IPS-15b (cell line): ENCODE measurements at regions not wholly inside any gene's neighbourhood (a gene's known extent, or its start where the extent isn't known, plus 50 kb on each side); places are given as distances from the start of the nearest gene placed in this dataset.

Experiments used
- H3K27me3 ChIP-seq: one replicate; pipeline ENCODE4 v1.6.1; 2013; ENCODE audit warnings: low read length; ENCODE audit not compliant: control insufficient read depth, insufficient read depth
- H3K36me3 ChIP-seq: one replicate; pipeline ENCODE4 v1.6.1; 2013; ENCODE audit warnings: low read length; ENCODE audit not compliant: control insufficient read depth, insufficient read depth
- H3K4me1 ChIP-seq: one replicate; pipeline ENCODE4 v1.6.1; 2013; ENCODE audit warnings: mild to moderate bottlenecking, low read length; ENCODE audit not compliant: control insufficient read depth, insufficient read depth
- H3K4me3 ChIP-seq: one replicate; pipeline ENCODE4 v1.5.1; 2013; ENCODE audit warnings: low read depth, low read length
- H3K9ac ChIP-seq: one replicate; pipeline ENCODE4 v1.6.1; 2013; ENCODE audit warnings: low read depth, mild to moderate bottlenecking, low read length
- H3K9me3 ChIP-seq: one replicate; pipeline ENCODE4 v1.6.1; 2013; ENCODE audit warnings: mild to moderate bottlenecking, low read length; ENCODE audit not compliant: control insufficient read depth, insufficient read depth

- Histone ChIP-seq H3K9me3 (no peaks in the 10 kb centered on the region), H3K36me3 (no peaks in the 10 kb centered on the region), H3K4me1 (no peaks in the 10 kb centered on the region), H3K4me3 (no peak overlapping the region), H3K27me3 (no peaks in the 10 kb centered on the region), H3K9ac (no peak overlapping the region)
Observed at GRCh38 chr4:54386042-54386669, 157.1 kb downstream of the PDGFRA start.

GRCh38 chr4:54386693-54387092 lies 157.6 kb downstream of the PDGFRA start:
- no peaks in the 10 kb centered on the region for H3K36me3 ChIP-seq
- no peak overlapping the region for H3K9ac ChIP-seq
- H3K27me3 ChIP-seq, result no peaks in the 10 kb centered on the region
- no peak overlapping the region for H3K4me3 ChIP-seq
- no peaks in the 10 kb centered on the region for H3K4me1 ChIP-seq
- no peaks in the 10 kb centered on the region for H3K9me3 ChIP-seq

- H3K4me3 ChIP-seq, result no peak overlapping the region
- H3K4me1 ChIP-seq, result no peaks in the 10 kb centered on the region
- H3K36me3 ChIP-seq, result no peaks in the 10 kb centered on the region
- no peaks in the 10 kb centered on the region for H3K9me3 ChIP-seq
- H3K27me3 ChIP-seq, result no peaks in the 10 kb centered on the region
- no peak overlapping the region for H3K9ac ChIP-seq
Observed at GRCh38 chr4:54390670-54391069, 161.6 kb downstream of the PDGFRA start.

GRCh38 chr4:54391104-54391503 lies 162.0 kb downstream of the PDGFRA start:
- Histone ChIP-seq H3K27me3 (no peaks in the 10 kb centered on the region), H3K4me1 (no peaks in the 10 kb centered on the region), H3K36me3 (no peaks in the 10 kb centered on the region), H3K9ac (no peak overlapping the region), H3K4me3 (no peak overlapping the region), H3K9me3 (no peaks in the 10 kb centered on the region)

- no peaks in the 10 kb centered on the region for H3K9me3 ChIP-seq
- no peaks in the 10 kb centered on the region for H3K27me3 ChIP-seq
- no peak overlapping the region for H3K4me3 ChIP-seq
- no peak overlapping the region for H3K9ac ChIP-seq
- no peaks in the 10 kb centered on the region for H3K36me3 ChIP-seq
- H3K4me1 ChIP-seq, result no peaks in the 10 kb centered on the region
Observed at GRCh38 chr4:54392479-54392878, 163.4 kb downstream of the PDGFRA start.

GRCh38 chr4:54393243-54393642 lies 164.2 kb downstream of the PDGFRA start:
- H3K4me3 ChIP-seq, result no peak overlapping the region
- H3K27me3 ChIP-seq, result no peaks in the 10 kb centered on the region
- no peaks in the 10 kb centered on the region for H3K36me3 ChIP-seq
- H3K4me1 ChIP-seq, result no peaks in the 10 kb centered on the region
- H3K9ac ChIP-seq, result no peak overlapping the region
- no peaks in the 10 kb centered on the region for H3K9me3 ChIP-seq

GRCh38 chr4:54395013-54395527 lies 166.0 kb downstream of the PDGFRA start:
- Histone ChIP-seq H3K4me3 (no peak overlapping the region), H3K36me3 (no peaks in the 10 kb centered on the region), H3K9ac (no peak overlapping the region), H3K9me3 (no peaks in the 10 kb centered on the region), H3K4me1 (no peaks in the 10 kb centered on the region), H3K27me3 (no peaks in the 10 kb centered on the region)

GRCh38 chr4:54400188-54400587 lies 171.1 kb downstream of the PDGFRA start:
- H3K4me1 ChIP-seq, result no peaks in the 10 kb centered on the region
- no peaks in the 10 kb centered on the region for H3K9me3 ChIP-seq
- H3K4me3 ChIP-seq, result no peak overlapping the region
- no peak overlapping the region for H3K9ac ChIP-seq
- no peaks in the 10 kb centered on the region for H3K36me3 ChIP-seq
- no peaks in the 10 kb centered on the region for H3K27me3 ChIP-seq

- Histone ChIP-seq H3K4me1 (no peaks in the 10 kb centered on the region), H3K9ac (no peak overlapping the region), H3K27me3 (no peaks in the 10 kb centered on the region), H3K4me3 (no peak overlapping the region), H3K36me3 (no peaks in the 10 kb centered on the region), H3K9me3 (no peaks in the 10 kb centered on the region)
Observed at GRCh38 chr4:54400802-54401201, 171.7 kb downstream of the PDGFRA start.

GRCh38 chr4:54402880-54403480 lies 173.9 kb downstream of the PDGFRA start:
- Histone ChIP-seq H3K36me3 (no peaks in the 10 kb centered on the region), H3K4me3 (no peak overlapping the region), H3K9me3 (no peaks in the 10 kb centered on the region), H3K4me1 (no peaks in the 10 kb centered on the region), H3K27me3 (no peaks in the 10 kb centered on the region), H3K9ac (no peak overlapping the region)

GRCh38 chr4:54403700-54404453 lies 174.8 kb downstream of the PDGFRA start:
- H3K9ac ChIP-seq, result no peak overlapping the region
- H3K27me3 ChIP-seq, result no peaks in the 10 kb centered on the region
- H3K36me3 ChIP-seq, result no peaks in the 10 kb centered on the region
- H3K4me3 ChIP-seq, result no peak overlapping the region
- H3K9me3 ChIP-seq, result no peaks in the 10 kb centered on the region
- no peaks in the 10 kb centered on the region for H3K4me1 ChIP-seq
